RWPE1 (cell line): ENCODE measurements at regions not wholly inside any gene's neighbourhood (a gene's known extent, or its start where the extent isn't known, plus 50 kb on each side); places are given as distances from the start of the nearest gene placed in this dataset.
"Not testable (repeated sequence)": the region's sequence is repeated elsewhere in the genome, so short reads cannot be mapped to it uniquely, and the experiment has no call there.

Experiments
- CTCF ChIA-PET: fragments of 350-600 bp; sonication (Branson Sonifier 250); formaldehyde crosslinking; extraction: SDS; loops from one replicate; lab custom pipeline; 2021; lab: Yijun Ruan, JAX
- POLR2A ChIA-PET: fragments of 400-600 bp; formaldehyde crosslinking; extraction: SDS; loops from one replicate; lab custom pipeline; 2020; ENCODE audit warnings: antibody characterized with exemption; ENCODE audit not compliant: low non-redundant PET; lab: Yijun Ruan, JAX
- DNase-seq: peaks from one replicate; pipeline ENCODE4 v3.0.0; 2012; ENCODE audit warnings: low spot score
- H3K27ac ChIP-seq: fragments of 450-650 bp; 2 replicates; pipeline ENCODE4 v1.5.1; 2017
- CTCF ChIP-seq: fragments of 450-650 bp; conservative IDR thresholded peaks from 2 replicates; pipeline ENCODE4 v1.5.1; 2017; ENCODE audit warnings: low read depth, mild to moderate bottlenecking

GRCh38 chr2:234898534-234899053, 53.2 kb upstream of the SH3BP4 start:
- CTCF ChIA-PET = interaction anchor here (0.6 to 0.7 kb wide), 2 partner anchors 99 to 479 kb away, joined by 4 to 5 read pairs; no protein-coding TSS in a partner anchor
- no peak for DNase-seq
- POLR2A ChIA-PET = no interaction called here
- H3K27ac ChIP-seq = no peak overlapping the region
- TF ChIP-seq CTCF = no peak

DNA sequence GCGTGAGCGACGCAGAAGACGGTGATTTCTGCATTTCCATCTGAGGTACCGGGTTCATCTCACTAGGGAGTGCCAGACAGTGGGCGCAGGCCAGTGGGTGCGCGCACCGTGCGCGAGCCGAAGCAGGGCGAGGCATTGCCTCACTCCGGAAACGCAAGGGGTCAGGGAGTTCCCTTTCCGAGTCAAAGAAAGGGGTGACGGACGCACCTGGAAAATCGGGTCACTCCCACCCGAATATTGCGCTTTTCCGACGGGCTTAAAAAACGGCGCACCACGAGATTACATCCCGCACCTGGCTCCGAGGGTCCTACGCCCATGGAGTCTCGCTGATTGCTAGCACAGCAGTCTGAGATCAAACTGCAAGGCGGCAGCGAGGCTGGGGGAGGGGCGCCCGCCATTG, 63.4 kb upstream of the SH3BP4 start:
- DNase-seq, POLR2A ChIA-PET, CTCF ChIA-PET: not testable (repeated sequence)
- peak overlapping the region; percentile 85 for H3K27ac ChIP-seq

DNA sequence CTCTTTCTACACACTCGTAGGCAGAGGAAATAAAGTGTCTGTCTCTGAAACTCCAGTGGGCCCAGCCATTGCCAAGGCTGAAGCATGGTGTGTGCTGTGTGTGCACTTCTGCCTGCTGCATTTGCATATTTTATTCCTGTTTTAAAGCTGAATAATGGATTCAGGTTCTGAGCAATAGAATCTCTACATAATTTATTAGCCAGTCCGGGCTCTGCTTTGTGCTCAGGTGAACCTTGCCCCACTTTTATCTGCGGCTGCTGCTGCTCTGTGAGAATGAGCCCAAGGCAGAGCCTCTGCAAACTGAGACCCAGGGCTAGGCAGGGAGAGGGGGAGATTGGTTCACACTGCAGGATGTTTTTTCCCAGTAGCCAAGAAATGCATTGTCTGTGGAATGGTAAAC, 64.6 kb upstream of the SH3BP4 start:
- peak overlapping the region; percentile 45; the same call in 1 of the 2 replicates for H3K27ac ChIP-seq
- DNase-seq = no peak
- POLR2A ChIA-PET = no interaction called here
- CTCF ChIA-PET = no interaction called here
- TF ChIP-seq CTCF = no peak

DNA sequence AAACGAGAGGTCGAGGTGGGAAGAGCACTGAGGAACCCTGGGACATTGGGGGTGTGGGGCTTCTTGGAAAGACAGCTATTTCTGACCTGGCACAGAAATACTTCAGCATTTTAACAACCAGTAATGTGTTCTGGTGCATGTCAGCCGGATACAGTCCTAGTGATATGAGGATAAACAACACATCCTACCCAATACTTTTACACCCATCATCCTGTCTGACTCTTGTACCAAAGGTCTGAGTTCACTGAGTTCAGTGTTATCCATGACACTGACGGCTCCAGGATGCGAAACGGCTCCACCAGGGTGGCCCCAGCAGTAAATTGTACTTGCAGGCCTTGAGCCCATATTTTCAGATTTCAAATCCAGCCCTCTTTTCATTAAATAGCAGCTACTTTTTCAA, 65.9 kb upstream of the SH3BP4 start:
- TF ChIP-seq CTCF = no peak
- ChIA-PET CTCF (no interaction called here), POLR2A (no interaction called here)
- no peak for DNase-seq
- no peak overlapping the region for H3K27ac ChIP-seq

DNA sequence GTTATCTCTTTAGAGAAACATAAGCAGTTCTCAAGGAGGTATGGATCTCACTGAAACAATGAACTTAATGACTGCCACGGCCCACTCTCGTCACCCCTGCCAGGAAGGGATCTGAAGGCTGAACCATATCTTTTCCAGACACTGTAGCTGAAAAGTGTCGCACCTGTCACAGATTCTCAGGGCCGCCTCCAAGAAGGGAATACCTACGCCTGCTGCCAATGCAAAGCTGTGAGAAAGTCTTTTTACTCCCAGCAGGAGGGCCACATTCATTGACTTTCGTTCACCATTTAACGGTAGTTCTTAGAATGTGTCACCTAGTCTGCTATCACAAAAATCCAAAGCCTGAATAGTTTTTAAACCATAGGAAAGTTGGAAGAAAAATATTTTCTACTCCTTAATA, 66.7 kb upstream of the SH3BP4 start:
- TF ChIP-seq CTCF = no peak
- CTCF ChIA-PET = no interaction called here
- DNase-seq = no peak
- POLR2A ChIA-PET = no interaction called here
- no peak overlapping the region for H3K27ac ChIP-seq

DNA sequence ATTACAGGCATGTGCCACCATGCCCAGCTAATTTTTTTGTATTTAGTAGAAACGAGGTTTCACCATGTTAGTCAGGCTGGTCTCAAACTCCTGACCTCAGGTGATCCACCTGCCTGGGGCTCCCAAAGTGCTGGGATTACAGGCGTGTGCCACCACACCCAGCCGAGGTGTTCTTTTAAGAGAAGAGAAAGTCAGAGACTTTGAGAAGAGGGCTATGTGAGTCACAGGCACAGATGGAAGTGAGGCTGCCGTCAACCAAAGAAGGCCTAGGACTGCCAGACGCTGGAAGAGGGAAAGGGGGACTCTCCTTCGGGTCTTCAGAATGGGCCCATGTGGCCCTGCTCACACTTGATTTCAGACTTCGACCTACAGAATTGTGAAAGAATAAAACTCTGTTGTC, 67.2 kb upstream of the SH3BP4 start:
- ChIA-PET POLR2A (no interaction called here), CTCF (no interaction called here)
- H3K27ac ChIP-seq = no peak overlapping the region

More for the DNA sequence above, 67.2 kb upstream of the SH3BP4 start:
- no peak for DNase-seq
- no peak for TF ChIP-seq CTCF
